ENCODE measurements at regions not wholly inside any gene's neighbourhood (a gene's known extent, or its start where the extent isn't known, plus 50 kb on each side); places are given as distances from the start of the nearest gene placed in this dataset.

DNA sequence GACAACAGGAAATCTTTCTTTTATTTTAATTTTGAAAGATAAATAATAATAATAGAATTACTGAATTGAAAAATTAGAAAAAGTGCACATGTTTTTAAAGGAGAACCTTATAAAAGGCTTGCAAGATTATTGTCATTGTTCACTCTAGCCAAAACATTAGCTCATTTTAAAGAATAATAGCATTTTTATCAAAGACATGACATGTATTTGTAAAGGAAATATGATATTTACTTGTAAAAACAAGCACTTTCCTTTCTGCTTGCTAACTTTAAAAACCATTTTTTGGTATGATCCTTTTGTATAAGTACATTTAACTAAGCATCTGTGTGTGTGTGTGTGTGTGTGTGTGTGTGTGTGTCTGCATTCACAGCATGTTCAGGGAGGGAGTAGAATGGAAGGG lies 156.3 kb upstream of the C1orf87 start:
- intact Hi-C loops (cut with DNase I), result no loop called here

DNA sequence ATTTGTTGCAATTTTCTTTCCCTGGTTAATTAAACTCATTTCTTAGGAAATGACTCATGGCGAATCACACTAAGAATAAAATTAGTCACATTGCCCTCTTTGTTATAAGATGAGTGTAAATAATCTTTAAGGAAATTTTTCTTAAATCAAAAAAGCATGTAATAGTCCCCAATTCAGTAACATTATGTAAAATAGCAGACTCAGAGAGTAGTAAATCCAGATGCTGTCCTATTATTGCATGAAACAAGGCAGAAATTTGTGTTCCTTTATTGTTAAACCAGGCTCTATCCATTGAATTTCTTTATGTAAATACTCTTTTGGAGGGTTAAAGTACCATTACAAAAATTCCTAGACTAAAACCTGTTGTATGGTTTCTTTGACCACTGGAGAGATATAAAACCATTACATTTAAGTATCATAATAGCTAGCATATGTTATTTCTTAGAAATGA lies 154.5 kb upstream of the C1orf87 start:
- no peak for DNase-seq (ENCODE audit: low spot score)
- intact Hi-C loops (cut with DNase I), result no loop called here

More for the DNA sequence above, 156.3 kb upstream of the C1orf87 start:
- no peak for DNase-seq (ENCODE audit: low spot score)

DNA sequence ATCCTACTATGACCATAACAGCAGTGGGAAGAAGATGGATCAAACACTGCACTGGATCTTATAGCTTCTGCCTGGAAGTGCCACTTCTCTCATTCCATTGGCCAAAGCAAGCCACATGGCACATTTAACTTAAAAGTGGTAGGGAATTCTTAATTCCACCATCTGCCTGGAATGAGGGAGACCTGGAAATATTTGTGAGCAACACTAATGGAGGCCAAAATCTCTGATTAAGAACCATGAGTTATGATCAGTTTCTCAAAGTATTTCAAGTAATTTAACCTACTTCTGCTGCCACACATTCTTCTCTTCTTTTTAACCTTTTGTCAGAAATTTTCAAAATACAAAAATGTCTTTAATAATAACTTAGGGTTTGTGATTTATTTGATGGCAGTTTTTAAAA lies 154.0 kb upstream of the C1orf87 start:
- no peak for DNase-seq (ENCODE audit: low spot score)
- intact Hi-C loops (cut with DNase I), result no loop called here

DNA sequence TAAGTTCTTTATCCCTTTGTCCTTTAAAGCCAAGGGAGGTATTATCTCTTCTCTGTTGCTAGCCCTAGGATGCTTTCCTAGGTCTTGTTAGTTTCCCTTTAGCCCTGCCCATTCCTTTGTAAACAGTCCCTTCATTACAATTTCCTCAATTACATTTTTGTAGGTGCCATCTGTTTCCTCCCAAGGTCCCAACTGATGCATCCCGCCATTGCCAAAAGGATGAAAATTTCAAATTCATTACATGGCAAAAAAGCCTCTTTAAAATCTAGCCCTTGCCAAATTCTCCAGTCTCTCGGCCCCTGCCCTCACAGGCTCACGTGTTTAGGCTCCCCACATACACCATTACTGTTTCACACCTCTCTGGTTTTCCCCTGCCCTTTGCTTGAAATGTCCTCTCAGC lies 151.9 kb upstream of the C1orf87 start:
- intact Hi-C loops (cut with DNase I), result no loop called here
- DNase-seq (ENCODE audit: low spot score), result no peak

DNA sequence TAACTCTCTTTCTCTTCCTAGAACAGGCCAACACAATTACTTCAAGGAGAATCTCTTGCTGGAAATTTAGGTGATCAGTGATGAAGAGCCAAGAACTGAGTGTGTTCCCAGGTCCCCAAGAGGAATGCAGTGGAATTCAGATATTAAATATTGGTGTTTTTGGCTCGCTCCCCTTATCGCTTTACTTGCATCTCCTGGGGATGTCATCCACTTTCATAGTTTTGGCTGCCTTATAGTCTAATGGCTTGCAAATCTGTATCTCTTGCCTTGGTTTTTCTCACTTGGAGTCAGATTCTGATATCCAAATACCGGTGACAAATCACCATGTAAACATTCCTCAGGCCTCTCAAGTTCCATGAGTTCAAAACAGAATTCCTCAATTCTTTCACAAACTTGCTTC lies 151.0 kb upstream of the C1orf87 start:
- no peak for DNase-seq (ENCODE audit: low spot score)
- intact Hi-C loops (cut with DNase I), result no loop called here

DNA sequence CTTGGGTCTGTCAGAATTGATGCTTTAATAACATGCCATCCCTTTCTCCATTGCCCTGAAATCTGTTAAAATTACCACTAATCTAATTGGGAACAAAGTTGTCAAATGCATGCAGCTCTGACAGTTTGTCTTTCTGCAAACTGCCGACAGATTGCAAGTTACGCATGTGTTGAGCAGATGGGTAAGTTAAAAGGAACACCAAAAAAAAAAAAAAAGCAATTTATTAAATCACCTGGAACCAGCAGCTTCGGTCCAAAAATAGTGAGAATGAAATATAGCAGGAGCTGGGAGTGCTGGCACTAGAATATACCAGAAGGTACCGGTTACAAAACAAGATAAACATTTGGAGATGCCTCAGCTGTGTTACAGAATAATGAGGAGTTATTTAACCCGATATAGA lies 149.6 kb upstream of the C1orf87 start:
- intact Hi-C loops (cut with DNase I), result no loop called here
- DNase-seq (ENCODE audit: low spot score), result no peak

DNA sequence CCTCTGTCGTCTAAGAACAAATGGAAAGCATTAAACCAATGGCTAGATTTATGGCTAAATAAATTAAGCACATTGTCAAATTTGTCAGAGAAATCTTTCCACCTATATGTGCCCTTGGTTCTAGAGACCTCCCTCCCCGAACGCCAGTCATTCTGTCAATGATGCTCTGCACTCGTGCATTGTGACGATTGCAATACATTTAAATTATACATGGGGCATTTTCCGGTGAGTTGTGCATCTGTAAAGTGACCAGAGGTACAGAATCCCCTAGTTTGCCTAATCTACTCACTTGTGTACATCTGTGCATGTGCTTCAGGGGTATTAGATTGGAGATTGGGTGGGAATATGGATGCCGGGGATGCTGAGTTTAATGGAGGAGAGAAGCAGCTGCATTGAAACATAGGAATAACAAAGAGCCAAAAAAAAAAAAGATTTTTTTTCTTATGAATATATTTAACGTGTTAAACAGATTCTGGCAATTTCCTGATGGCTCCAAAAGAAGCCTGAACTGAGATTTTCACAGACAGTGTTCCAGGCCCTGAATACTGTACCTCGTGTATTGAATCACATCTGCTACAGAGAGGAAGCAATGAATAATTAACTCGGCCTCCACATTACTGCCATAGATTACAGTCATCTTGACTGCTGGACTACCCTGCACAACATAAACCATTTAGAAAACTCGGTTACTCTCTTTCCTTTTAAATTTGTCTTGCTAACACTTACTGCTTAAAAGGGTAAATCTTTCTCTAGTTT lies 149.0 kb upstream of the C1orf87 start:
- intact Hi-C loops (cut with DNase I), result no loop called here
- DNase-seq (ENCODE audit: low spot score), result no peak

DNA sequence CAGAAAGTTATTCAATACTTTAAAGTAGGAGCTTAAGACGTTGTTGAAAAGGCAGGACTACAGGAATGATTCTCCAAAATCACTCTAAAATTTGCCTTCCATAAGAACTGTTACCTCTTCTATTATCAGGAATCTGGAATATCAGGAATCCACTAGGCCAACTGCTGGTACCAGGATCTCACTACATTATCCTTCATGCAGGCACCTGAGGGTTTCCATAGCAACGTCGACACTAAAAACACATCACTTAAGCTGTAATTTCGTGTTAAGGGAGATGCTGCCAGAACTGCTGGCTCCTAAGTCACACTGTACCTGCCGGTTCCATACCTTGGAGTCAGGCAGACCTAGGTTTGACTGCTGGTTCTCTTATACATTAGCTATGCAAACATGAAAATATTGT lies 139.7 kb upstream of the C1orf87 start:
- intact Hi-C loops (cut with DNase I), result no loop called here
- DNase-seq (ENCODE audit: low spot score), result no peak

DNA sequence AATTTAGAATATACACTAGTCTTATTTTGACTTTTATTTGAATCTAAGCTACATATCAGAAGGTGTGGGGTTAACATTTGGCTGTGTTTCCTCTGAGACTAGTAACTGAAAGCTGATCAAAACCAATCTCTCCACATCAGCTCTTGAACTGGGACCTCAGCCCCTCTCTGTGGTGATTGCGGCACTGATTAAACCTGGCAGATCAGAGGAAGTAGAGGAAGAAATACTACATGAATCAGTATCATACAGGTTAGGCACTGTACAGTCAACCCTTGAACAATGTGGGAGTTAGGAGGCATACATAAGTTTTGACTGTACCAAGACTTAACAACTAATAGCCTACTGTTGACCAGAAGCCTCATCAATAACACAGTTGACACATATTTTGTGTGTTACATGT lies 122.5 kb upstream of the C1orf87 start:
- intact Hi-C loops (cut with DNase I), result no loop called here
- DNase-seq (ENCODE audit: low spot score), result no peak

DNA sequence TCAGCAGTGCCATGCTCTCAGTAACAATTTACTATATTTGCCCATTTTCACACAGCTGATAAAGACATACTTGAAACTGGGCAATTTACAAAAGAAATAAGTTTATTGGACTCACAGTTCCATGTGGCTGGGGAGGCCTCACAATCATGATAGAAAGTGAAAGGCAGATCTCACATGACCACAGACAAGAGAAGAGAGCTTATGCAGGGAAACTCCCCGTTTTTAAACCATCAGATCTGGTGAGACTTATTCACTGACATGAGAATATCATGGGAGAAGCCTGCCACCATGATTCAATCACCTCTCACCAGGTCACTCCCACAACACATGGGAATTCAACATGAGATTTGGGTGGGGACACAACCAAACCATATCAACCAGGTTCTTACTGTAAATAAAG lies 112.1 kb upstream of the C1orf87 start:
- DNase-seq (ENCODE audit: low spot score), result no peak
- intact Hi-C loops (cut with DNase I), result no loop called here

DNA sequence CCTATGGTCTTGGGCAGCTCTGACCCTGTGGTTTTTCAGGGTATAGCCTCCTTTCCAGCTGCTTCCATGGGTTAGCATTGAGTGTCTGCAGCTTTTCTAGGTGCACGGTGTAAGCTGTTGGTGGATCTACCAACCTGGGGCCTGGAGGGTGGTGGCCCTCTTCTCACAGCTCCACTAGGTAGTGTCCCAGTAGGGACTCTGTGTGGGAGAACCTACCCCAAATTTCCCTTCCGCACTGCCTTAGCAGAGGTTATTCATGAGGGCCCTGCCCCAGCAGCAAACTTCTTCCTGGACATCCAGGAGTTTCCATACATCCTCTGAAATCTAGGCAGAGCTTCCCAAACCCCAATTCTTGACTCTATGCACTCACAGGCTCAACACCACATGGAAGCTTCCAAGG lies 111.0 kb upstream of the C1orf87 start:
- intact Hi-C loops (cut with DNase I), result no loop called here
- DNase-seq (ENCODE audit: low spot score), result no peak

DNA sequence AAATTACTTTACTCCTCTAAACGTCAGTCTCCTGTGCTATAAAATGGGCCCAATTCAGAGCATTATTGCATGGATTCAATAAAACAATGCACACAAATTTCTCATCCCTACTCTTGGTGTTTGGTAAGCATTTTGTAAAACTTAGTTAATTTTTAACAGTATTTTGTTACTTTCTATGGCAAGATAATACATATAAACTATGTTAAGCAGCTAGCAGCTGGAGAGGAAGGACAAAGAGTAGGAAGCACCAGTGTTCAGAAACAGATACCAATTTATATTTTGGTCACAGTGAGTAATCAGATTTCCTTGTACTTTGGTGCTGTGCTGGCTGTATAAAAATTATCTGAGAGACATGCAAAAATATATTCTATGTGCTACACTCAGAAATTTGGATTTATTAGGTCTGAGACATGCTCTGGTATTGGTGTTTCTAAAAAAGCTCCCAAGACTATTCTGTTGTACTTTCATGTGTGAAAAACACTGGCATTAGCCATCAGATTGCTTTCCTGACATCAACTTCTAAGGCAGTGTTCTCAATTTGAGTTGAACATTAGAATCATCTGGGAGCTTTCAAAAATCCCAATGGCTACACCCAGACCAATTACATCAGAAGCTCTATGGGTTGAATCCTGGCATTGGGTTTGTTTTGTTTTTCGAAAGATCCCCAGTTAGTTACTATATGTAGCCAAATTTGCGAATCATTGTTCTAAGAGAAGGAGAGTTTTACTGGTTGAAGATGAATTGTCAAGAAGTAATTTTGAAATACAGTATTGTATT lies 100.3 kb upstream of the C1orf87 start:
- DNase-seq (ENCODE audit: low spot score), result no peak
- intact Hi-C loops (cut with DNase I), result no loop called here

DNA sequence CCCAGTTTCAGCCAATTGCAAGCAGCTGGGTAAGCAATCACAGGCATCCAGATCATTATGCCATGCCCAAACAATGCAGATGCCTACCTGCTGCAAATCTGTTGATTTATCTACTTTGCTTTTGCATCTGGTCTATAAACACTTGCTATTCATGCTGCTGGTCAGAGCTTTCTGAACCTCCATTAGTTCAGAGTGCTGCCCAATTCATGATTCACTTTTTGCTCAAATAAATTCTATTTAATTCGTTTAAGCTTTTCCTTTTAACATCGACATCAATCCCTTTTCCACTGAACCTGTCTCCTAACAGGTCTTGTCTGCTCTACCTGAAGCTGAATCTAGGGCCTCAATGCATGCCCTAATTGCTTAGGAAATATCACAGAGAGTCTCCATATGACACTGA lies 99.4 kb upstream of the C1orf87 start:
- DNase-seq (ENCODE audit: low spot score), result no peak

DNA sequence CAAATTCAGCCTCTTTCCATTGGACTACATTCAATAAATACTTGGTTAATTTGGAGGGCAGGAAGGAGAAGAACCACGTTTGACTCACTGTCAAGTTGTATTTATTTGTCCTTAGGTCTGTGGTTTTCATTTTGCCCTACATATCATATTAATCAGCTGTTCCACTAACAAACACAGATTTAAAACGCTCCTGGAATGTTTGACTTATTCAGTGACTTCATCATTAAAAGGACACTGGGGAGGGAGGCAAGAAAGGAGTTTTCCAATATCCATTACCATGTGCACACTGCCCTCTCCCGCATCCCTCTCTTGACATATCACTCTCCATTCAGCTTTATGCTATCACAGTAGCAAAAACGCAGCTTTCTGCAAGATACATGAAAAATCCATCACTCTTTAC lies 98.2 kb upstream of the C1orf87 start:
- intact Hi-C loops (cut with DNase I), result no loop called here
- DNase-seq (ENCODE audit: low spot score), result no peak

More for the DNA sequence above, 99.4 kb upstream of the C1orf87 start:
- intact Hi-C loops (cut with DNase I), result no loop called here

DNA sequence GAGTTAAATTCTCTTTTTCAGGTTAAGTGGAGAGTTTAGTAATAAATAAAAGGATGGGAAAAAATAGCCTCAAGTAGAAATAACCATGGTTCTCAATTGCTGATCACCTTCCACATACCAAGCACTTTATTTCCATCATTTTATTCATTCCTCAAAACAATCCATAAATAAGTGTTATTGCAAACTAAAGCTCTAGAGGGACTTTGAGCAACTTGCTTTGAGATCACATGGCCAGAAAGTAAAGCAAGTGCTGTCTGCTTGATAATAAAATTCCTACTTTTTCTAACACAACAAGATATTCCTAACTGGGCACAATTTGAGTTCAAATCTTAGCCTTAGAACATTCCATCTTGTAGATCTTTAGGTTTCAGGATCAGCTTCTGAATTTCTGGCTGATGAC lies 97.1 kb upstream of the C1orf87 start:
- DNase-seq (ENCODE audit: low spot score), result no peak
- intact Hi-C loops (cut with DNase I), result no loop called here

DNA sequence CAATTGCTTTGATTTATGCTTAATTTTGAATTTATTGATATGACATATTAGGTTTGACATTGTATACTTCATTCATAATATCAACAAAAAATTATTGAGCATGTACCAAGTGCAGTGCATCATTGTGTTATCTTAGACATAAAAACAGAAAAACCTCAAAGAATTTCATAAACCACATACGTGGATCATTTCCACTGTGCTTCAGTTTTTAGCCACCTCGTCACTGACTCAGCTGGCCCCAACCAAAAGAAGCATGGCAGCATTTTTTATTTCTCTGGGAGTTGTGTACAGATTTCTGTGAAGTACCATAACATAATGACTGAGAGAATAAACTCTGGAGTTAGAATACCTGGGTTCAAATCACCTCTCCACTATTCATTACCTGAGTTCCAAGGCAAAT lies 95.6 kb upstream of the C1orf87 start:
- intact Hi-C loops (cut with DNase I), result no loop called here
- no peak for DNase-seq (ENCODE audit: low spot score)

DNA sequence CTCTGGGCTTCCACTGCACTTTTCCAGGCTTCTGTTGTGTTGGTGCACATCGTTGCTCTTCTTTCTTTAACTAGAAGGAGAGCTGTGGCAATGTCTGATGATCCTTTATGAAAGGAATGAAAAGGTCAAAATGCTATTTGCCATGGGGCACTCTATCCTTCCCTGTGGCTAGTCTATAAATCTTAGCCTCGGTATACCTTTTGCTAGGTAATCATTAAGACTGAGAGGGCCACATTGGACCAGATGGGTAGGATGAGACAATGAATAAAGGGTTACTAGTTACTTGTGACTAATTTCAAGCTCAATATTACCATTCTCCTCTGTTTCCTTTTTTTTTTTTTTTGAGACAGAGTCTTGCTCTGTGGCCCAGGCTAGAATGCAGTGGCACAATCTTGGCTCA lies 89.4 kb upstream of the C1orf87 start:
- intact Hi-C loops (cut with DNase I), result no loop called here
- DNase-seq (ENCODE audit: low spot score), result no peak

DNA sequence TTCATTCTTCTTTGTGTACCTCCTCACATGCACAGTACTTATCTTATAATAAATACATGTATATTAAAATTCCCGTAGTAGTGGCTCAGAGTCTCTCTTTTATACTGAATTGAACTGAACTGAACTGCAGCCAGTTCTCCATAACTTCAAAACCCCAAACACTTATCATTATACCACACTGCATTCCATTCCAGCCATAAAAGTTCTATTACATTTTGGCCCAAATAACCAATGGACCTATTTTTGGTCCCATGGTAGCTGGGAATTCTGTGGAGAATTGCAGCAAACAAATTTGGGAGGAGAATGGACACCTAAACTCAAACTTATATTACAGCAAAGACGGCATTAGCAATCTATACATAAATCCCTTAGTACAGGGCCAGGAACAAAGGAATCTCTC lies 86.6 kb upstream of the C1orf87 start:
- intact Hi-C loops (cut with DNase I), result no loop called here
- no peak for DNase-seq (ENCODE audit: low spot score)

DNA sequence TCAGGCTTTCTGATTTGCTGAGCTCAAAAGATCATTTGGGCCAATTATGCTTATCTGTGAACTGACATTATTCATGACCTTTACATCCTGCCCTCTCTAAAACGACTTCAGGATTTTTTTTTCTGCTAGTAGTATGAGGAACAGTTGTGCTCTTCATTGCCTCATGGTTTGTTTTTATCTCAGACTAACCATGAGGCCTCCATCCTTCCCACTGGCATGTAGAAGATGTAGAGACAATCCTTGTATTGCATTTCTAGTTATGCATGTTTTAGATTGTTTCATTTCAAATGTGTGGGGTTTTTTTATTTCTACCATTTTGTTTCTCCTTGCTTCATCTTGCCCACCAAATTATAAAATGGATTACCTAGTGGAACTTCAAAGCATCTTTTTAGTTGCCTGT lies 82.8 kb upstream of the C1orf87 start:
- DNase-seq (ENCODE audit: low spot score), result no peak
- intact Hi-C loops (cut with DNase I), result no loop called here

DNA sequence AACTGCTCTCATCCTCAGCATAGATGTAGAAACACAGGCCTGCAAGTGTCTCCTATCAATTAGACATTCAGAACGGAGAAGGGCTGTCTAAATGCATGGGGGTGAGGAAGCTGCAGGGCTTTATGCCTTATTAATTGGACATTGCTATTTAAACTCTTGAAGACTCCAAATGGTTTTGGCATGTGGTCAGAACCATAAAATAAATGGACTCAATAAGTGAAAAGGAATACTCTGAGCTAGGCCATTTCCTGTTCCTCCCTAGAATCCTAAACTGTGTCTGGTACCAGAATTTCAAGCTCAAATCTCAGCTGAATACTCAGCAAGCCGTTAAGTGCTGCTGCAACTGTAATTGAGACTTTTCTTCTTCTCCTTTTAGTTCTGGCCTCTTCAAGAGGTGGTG lies 80.4 kb upstream of the C1orf87 start:
- no peak for DNase-seq (ENCODE audit: low spot score)
- intact Hi-C loops (cut with DNase I), result no loop called here

DNA sequence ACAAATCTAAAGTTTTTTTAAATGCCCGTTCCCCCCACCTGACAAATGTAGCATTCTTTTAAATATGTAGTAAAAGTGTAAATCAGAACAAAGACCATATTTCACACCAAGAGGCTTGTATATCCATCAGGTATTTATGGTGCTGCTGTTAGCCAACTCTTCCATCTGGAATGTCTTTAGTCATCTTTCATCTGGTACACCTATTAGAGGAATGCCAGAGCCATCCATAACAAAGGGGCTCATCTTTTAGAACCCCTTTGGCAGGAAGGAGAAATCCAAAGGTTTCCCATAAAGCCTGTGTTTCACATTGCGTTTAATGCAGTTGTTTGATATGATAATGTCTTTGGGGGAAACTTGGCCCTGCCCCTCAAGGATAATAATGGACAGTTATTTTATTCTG lies 79.3 kb upstream of the C1orf87 start:
- DNase-seq (ENCODE audit: low spot score), result no peak
- intact Hi-C loops (cut with DNase I), result no loop called here
